SU-DHL-6 (cell line): ENCODE measurements at regions not wholly inside any gene's neighbourhood (a gene's known extent, or its start where the extent isn't known, plus 50 kb on each side); places are given as distances from the start of the nearest gene placed in this dataset.
A peak's percentile ranks its signal among the peaks of the same experiment; 100 is the strongest.

ENCODE experiments used
- H2AFZ ChIP-seq: fragments of 200-600 bp; sonication (generic); 2 replicates; pipeline ENCODE4 v1.6.1; 2014; ENCODE audit warnings: low read depth, mild to moderate bottlenecking, moderate library complexity, mixed read lengths, antibody characterized with exemption, low read length; ENCODE audit not compliant: severe bottlenecking
- H3F3A ChIP-seq: fragments of 200-600 bp; shearing (Covaris generic); 2 replicates; pipeline ENCODE4 v1.6.0; 2016; ENCODE audit warnings: antibody characterized with exemption, mild to moderate bottlenecking; ENCODE audit not compliant: insufficient read depth
- H3K27ac ChIP-seq: fragments of 200-600 bp; sonication (generic); 2 replicates; pipeline ENCODE4 v1.5.1; 2016; ENCODE audit warnings: low read depth, mild to moderate bottlenecking, low read length, moderate library complexity, mixed read lengths
- H3K27me3 ChIP-seq: fragments of 200-600 bp; sonication (generic), shearing (Covaris generic); 2 replicates; pipeline ENCODE4 v1.6.0; 2014; ENCODE audit warnings: mild to moderate bottlenecking, low read length
- H3K36me3 ChIP-seq: fragments of 200-600 bp; sonication (generic); 2 replicates; pipeline ENCODE4 v1.6.1; 2014; ENCODE audit warnings: mild to moderate bottlenecking, low read length, mixed read lengths
- H3K4me2 ChIP-seq: fragments of 300-600, 200-600 bp; shearing (Covaris generic), sonication (generic); 2 replicates; pipeline ENCODE4 v1.6.0; 2014; ENCODE audit warnings: low read length, low read depth, mild to moderate bottlenecking; ENCODE audit not compliant: poor library complexity, severe bottlenecking
- H3K4me3 ChIP-seq: fragments of 200-600 bp; sonication (generic); 2 replicates; pipeline ENCODE4 v1.5.1; 2014; ENCODE audit warnings: antibody characterized with exemption, low read length, mild to moderate bottlenecking, mixed read lengths; ENCODE audit not compliant: insufficient read depth, poor library complexity, severe bottlenecking
- H3K79me2 ChIP-seq: fragments of 200-600 bp; sonication (generic); 2 replicates; pipeline ENCODE4 v1.6.1; 2014; ENCODE audit warnings: mild to moderate bottlenecking, low read length, moderate library complexity; ENCODE audit not compliant: insufficient read depth
- H3K9ac ChIP-seq: fragments of 200-600 bp; sonication (generic); 2 replicates; pipeline ENCODE4 v1.7.0; 2014; ENCODE audit warnings: mild to moderate bottlenecking, low read length
- H3K9me2 ChIP-seq: fragments of 200-600 bp; sonication (generic); replicated peaks from 2 replicates; pipeline ENCODE4 v1.6.1; 2014; ENCODE audit warnings: low read length; ENCODE audit not compliant: insufficient read depth
- H3K9me3 ChIP-seq: fragments of 200-600 bp; sonication (generic); 2 replicates; pipeline ENCODE4 v1.6.1; 2014; ENCODE audit warnings: low read length, mixed read lengths; ENCODE audit not compliant: insufficient read depth
- H4K20me1 ChIP-seq: fragments of 200-600 bp; sonication (generic); 2 replicates; pipeline ENCODE4 v1.6.1; 2014; ENCODE audit warnings: low read depth, mild to moderate bottlenecking, antibody characterized with exemption, low read length, moderate library complexity, mixed read lengths
- EZH2phosphoT487 ChIP-seq: fragments of 200-600 bp; sonication (generic), shearing (Covaris generic); conservative IDR thresholded peaks from 2 replicates; pipeline ENCODE4 v1.6.1; 2018; ENCODE audit warnings: mild to moderate bottlenecking, antibody characterized with exemption, low read length, moderate library complexity, mixed read lengths
- TF ChIP-seq, protein P1 (sequence below): fragments of 200-600 bp; sonication (generic); IDR thresholded peaks from one replicate; pipeline ENCODE4 v1.5.1; 2017; ENCODE audit warnings: antibody characterized with exemption, mild to moderate bottlenecking, low read length, moderate library complexity; ENCODE audit not compliant: insufficient read depth, poor library complexity, severe bottlenecking

DNA sequence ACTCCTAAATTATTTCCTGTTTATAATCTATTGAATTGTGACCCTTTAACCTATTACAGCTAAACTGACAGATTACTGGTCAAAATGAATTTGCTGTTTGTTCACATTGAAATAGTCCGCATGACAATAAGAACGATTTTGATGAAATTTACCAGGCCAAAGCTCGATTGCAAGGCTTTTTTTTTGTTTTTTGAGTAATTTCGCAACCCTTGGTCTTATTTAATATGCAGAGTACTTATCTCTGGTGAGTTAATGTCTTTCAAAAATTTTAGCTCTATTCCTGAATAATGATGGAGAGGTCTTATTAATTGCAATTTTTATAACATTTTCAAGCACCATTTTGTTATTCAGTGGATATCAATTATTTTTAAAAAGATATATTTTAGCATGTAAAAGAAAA, 362.4 kb downstream of the OTOL1 start:
- TF ChIP-seq EZH2phosphoT487: no peak
- TF ChIP-seq, protein P1, sequence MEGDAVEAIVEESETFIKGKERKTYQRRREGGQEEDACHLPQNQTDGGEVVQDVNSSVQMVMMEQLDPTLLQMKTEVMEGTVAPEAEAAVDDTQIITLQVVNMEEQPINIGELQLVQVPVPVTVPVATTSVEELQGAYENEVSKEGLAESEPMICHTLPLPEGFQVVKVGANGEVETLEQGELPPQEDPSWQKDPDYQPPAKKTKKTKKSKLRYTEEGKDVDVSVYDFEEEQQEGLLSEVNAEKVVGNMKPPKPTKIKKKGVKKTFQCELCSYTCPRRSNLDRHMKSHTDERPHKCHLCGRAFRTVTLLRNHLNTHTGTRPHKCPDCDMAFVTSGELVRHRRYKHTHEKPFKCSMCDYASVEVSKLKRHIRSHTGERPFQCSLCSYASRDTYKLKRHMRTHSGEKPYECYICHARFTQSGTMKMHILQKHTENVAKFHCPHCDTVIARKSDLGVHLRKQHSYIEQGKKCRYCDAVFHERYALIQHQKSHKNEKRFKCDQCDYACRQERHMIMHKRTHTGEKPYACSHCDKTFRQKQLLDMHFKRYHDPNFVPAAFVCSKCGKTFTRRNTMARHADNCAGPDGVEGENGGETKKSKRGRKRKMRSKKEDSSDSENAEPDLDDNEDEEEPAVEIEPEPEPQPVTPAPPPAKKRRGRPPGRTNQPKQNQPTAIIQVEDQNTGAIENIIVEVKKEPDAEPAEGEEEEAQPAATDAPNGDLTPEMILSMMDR: no peak
- H3K27ac ChIP-seq: no peak overlapping the region
- H3F3A ChIP-seq: no peaks in the 10 kb centered on the region
- H3K27me3 ChIP-seq: no peaks in the 10 kb centered on the region
- no peaks in the 10 kb centered on the region for H4K20me1 ChIP-seq
- no peaks in the 10 kb centered on the region for H3K9me3 ChIP-seq
- H3K79me2 ChIP-seq: no peaks in the 10 kb centered on the region
- H2AFZ ChIP-seq: no peak overlapping the region
- no peaks in the 10 kb centered on the region for H3K36me3 ChIP-seq
- no peak overlapping the region for H3K9ac ChIP-seq
- H3K9me2 ChIP-seq: no peaks in the 10 kb centered on the region
- H3K4me3 ChIP-seq: no peak overlapping the region
- H3K4me2 ChIP-seq: no peak overlapping the region

DNA sequence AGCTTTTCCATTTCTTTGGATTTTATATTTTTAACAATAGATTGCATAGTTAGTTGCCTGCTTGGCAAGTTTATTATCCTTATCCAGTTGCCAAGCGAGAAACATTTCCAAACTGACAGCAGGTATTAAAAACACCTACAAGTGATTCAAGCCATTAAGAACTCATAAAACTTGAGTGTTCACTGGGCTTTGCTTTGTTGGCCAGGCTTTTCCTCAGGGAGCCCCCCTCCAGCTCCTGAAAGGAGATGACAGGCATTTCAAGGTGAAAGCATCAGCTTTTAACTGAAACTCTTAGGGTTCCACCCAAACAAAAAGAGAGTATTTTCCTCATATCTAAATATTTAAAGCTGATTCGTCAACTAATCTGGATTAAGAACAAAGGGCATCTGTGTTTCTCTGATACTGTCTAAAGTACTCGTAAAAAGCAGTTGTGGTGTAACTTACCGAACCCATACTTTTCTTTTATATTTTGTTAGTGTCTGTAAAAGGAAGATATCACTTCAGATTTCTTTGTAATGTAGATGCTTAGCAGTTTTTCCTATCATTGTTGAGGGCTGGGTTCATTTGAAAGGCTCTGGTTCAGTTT, 363.4 kb downstream of the OTOL1 start:
- Histone ChIP-seq H3K79me2 (no peaks in the 10 kb centered on the region), H3K9me2 (no peaks in the 10 kb centered on the region), H3F3A (no peaks in the 10 kb centered on the region), H3K4me2 (no peak overlapping the region), H3K9ac (no peak overlapping the region), H3K9me3 (no peaks in the 10 kb centered on the region), H3K27me3 (no peaks in the 10 kb centered on the region), H3K4me3 (no peak overlapping the region), H4K20me1 (no peaks in the 10 kb centered on the region), H2AFZ (peak overlapping the region; percentile 7), H3K36me3 (no peaks in the 10 kb centered on the region), H3K27ac (no peak overlapping the region)
- TF ChIP-seq, protein P1: no peak
- no peak for TF ChIP-seq EZH2phosphoT487

DNA sequence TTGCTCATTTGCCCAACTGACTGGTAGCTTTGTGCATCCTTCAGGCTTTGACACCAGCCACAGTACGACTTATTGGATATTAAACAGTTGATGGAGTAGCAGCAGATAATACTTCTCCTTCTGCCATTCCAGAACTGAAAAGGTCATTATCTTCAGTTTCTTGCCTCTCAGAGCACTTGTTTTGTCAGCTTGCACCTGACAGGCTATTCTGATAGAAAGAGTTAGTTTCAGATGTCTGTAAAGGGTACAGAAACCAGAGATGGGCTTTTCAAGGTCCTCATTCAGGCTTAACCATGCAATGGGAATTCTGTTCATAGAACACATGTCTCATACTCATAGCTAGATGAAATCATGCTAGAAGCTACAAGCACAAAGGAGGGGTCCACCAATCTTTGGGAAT, 367.2 kb downstream of the OTOL1 start:
- H3K27ac ChIP-seq: no peak overlapping the region

More for the DNA sequence above, 367.2 kb downstream of the OTOL1 start:
- no peak for TF ChIP-seq EZH2phosphoT487
- TF ChIP-seq, protein P1: no peak
- Histone ChIP-seq H3K9me3 (no peaks in the 10 kb centered on the region), H3K79me2 (no peaks in the 10 kb centered on the region), H2AFZ (no peak overlapping the region), H3K4me2 (no peak overlapping the region), H3F3A (no peaks in the 10 kb centered on the region), H3K36me3 (no peaks in the 10 kb centered on the region), H3K9ac (no peak overlapping the region), H3K27me3 (no peaks in the 10 kb centered on the region), H3K9me2 (no peaks in the 10 kb centered on the region), H3K4me3 (no peak overlapping the region), H4K20me1 (no peaks in the 10 kb centered on the region)
